HG03520 (cell line): ENCODE measurements at regions not wholly inside any gene's neighbourhood (a gene's known extent, or its start where the extent isn't known, plus 50 kb on each side); places are given as distances from the start of the nearest gene placed in this dataset.

ENCODE experiments used
- ATAC-seq: cut with Tn5 transposase; IDR thresholded peaks from one replicate; pipeline ENCODE4 v1.9.1; 2021; ENCODE audit warnings: mild to moderate bottlenecking, moderate library complexity; ENCODE audit not compliant: unreplicated experiment

- no peak for ATAC-seq
Observed at GRCh38 chr3:55244247-55244646, 242.9 kb downstream of the WNT5A start.

GRCh38 chr3:55243678-55244077 is 243.4 kb downstream of the WNT5A start:
- ATAC-seq, result no peak

GRCh38 chr3:55242921-55243320 is 244.2 kb downstream of the WNT5A start:
- ATAC-seq, result no peak

GRCh38 chr3:55241098-55241497 is 246.0 kb downstream of the WNT5A start:
- ATAC-seq, result no peak

- ATAC-seq, result no peak
Observed at GRCh38 chr3:55235416-55235815, 251.7 kb downstream of the WNT5A start.

- no peak for ATAC-seq
Observed at GRCh38 chr3:55226696-55227095, 260.4 kb downstream of the WNT5A start.

- no peak for ATAC-seq
Observed at GRCh38 chr3:55218577-55218976, 268.5 kb downstream of the WNT5A start.

GRCh38 chr3:55207744-55208143 is 279.4 kb downstream of the WNT5A start:
- no peak for ATAC-seq

GRCh38 chr3:55205990-55206389 is 278.1 kb upstream of the LRTM1 start:
- ATAC-seq, result no peak

- no peak for ATAC-seq
Observed at GRCh38 chr3:55204417-55204816, 276.6 kb upstream of the LRTM1 start.

GRCh38 chr3:55203546-55203945 is 275.7 kb upstream of the LRTM1 start:
- no peak for ATAC-seq

GRCh38 chr3:55203006-55203405 is 275.1 kb upstream of the LRTM1 start:
- no peak for ATAC-seq

- no peak for ATAC-seq
Observed at GRCh38 chr3:55202326-55202725, 274.5 kb upstream of the LRTM1 start.

- no peak for ATAC-seq
Observed at GRCh38 chr3:55201779-55202178, 273.9 kb upstream of the LRTM1 start.

GRCh38 chr3:55200906-55201305 is 273.0 kb upstream of the LRTM1 start:
- ATAC-seq, result no peak

- no peak for ATAC-seq
Observed at GRCh38 chr3:55198554-55198953, 270.7 kb upstream of the LRTM1 start.

GRCh38 chr3:55197021-55197420 is 269.2 kb upstream of the LRTM1 start:
- ATAC-seq, result no peak

- ATAC-seq, result no peak
Observed at GRCh38 chr3:55196495-55196894, 268.6 kb upstream of the LRTM1 start.

GRCh38 chr3:55194376-55194775 is 266.5 kb upstream of the LRTM1 start:
- no peak for ATAC-seq

- no peak for ATAC-seq
Observed at GRCh38 chr3:55191911-55192775, 264.3 kb upstream of the LRTM1 start.

- no peak for ATAC-seq
Observed at GRCh38 chr3:55190331-55190730, 262.5 kb upstream of the LRTM1 start.

GRCh38 chr3:55189359-55189801 is 261.5 kb upstream of the LRTM1 start:
- ATAC-seq, result no peak

- no peak for ATAC-seq
Observed at GRCh38 chr3:55185380-55185779, 257.5 kb upstream of the LRTM1 start.
